HG03280 (cell line): ENCODE measurements at regions not wholly inside any gene's neighbourhood (a gene's known extent, or its start where the extent isn't known, plus 50 kb on each side); places are given as distances from the start of the nearest gene placed in this dataset.

ENCODE experiments used
- ATAC-seq: cut with Tn5 transposase; IDR thresholded peaks from one replicate; pipeline ENCODE4 v1.9.1; 2021; ENCODE audit warnings: mild to moderate bottlenecking, moderate library complexity; ENCODE audit not compliant: unreplicated experiment

DNA sequence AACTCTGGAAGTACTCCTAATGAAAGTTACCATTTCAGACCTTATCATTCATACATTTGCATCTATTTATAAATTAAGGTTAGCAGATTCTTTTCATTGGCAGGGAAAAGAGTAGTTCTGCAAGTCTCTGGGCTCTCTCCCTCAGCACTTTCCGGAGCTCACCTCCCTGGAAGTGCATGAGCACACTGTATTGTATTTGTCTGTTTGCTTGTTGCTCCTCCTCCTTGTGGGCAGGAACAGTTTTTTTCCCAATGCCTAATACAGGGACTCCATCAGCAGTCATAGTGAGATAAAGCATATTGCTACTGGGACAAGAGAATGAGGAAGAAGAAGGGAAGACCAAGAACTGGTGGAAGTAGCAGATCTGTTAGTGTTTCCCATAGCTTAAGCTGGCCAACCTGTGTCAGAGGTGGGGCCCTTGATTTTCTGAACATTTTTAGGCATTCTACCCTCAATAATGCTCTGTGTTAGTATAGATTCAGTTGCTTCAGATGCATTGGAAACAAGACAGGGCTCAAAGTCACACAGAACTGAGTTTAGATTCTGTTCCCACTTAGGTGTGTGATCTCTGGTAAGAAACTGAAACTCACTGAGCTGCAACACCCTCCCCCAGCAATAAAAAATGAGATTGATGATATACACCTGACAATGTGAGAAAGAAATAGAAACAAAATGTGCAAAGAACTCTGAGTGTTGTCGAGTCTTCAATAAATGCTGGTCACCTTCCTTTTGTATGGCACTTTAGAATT lies 407.8 kb downstream of the TUSC7 start:
- ATAC-seq, result no peak

DNA sequence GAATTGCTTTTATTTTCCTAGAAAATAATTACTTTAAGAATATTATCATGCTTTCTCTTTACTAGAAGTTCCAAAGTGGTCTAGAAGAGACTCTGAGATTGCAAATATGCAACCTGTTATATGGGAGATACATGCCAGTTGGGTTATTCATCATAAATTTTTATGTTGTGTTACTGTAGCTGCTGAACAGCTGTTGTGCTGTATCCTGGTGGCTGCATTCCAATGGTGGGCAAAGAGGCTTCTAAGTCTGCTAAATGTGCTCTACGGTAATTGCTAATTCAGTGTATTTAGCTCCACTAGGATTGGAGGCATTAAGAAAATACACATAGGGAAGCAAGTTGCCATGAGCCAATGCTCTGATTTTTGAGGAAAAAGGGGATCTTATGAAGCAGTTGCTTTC lies 409.0 kb downstream of the TUSC7 start:
- ATAC-seq, result no peak

DNA sequence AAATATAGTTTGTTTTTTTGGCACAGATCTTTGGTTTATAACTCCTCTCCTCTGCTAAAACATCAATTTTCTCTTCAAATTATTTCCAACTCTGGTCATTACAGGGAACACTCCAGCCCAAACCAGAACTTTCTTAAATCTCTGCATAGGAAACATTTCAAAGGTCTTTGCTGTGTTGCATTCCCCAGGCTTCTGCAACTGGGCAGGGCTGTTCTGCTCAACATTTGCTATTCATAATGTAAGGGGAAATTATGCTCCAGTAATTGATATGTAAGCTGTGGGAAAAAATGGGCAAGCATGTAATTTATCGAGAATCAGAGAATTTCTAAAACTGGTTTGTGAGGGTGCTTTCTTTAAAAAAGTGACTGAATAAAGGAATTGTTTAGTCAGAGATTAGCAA lies 410.4 kb downstream of the TUSC7 start:
- no peak for ATAC-seq

DNA sequence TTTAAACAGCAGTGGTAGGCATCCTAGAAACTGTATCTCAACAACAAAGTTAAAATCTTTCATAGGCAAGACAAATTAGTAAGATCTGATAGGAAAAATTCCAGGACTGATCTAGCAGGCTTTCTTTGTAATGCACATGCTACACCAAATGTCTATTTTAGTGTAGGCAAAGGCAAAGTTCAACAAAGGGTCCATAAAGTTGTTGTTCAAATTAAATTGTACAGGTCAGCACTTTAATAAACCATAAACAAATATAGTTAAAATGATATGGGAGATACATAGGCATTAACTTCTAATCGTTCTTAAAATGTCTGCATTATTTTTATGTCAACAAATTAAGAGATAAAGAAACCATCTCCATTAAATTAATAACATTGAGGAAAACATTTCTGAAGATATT lies 413.0 kb downstream of the TUSC7 start:
- ATAC-seq, result no peak

DNA sequence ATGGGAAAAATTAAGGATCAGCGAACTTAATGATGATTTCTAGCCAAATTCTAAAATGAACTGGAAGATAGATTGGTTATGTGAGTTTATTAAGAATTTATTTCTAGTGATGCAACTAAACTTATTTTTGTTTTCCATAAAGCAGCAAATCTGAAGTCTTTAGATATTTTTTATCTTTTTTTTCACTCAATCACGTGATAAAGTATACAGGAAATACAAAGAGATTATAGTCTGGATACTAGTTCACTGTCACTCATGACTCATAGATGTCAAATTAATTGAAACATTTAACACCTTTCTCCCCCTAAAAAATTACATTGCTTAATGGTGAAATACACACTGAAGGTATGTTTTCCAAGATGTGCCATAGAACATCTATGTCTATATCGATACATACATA lies 416.9 kb downstream of the TUSC7 start:
- ATAC-seq, result no peak

DNA sequence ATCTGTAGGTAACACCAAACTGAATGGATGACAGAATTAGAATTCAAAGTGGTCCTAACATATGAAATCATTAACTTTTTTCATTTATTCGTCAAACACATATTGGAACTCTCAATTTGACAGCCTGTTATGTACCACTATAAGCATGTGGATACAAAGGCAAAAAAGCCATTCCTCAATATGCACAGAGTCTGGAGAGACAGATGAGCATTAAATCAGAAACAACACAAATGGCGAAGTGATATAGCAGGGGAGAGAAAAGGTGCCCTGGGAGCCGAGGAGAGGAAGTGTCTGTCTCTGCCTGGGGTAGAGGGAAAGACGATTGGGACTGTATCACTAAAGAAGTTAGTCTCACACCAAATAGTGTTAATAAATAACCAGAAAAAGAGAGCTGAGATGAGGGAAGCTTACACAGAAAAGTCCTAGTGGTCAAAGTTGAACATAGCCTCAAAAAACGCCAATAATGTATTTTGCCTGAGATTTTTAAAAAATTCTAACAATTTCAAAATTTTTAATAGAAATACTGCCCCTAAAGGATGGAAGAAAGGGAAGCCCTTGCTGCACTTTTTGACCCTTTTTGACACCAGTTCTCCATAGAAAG lies 417.5 kb downstream of the TUSC7 start:
- no peak for ATAC-seq

DNA sequence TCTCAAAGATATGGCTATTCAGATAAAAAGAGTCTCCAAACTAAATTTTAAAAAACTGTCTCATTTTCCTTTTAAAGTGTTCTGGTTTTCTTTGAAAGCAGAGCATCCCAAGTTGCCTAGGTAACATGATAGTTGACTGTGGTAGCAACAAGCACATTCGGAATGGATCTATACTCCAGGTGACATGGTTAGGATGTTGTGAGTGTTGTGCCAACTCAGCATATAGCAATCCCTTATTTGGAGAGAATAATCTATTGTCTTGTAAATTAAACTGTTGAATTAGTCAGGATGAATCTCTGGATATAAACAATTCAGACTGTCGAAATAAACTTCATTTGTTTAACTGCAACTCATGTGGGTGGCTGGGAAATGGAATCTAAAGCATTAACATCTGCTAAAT lies 418.6 kb downstream of the TUSC7 start:
- ATAC-seq, result no peak

DNA sequence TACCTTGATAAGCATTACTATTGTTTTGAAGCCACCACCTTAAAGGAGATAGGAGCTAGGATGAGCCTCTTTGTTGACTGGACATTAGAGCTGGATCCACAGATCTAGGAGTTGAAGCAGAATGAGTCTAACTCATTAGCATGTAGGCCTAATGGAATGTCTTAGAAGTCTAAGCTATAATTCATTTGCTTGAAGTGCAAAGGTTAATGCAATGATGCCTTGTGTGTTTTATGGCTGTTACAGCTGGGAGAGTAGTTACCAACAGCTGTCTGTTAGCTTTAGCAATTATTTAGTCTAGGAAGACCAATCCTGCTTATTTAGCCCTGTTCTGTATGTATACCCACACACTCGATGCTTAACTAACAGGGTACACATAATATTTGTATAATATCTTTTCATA lies 419.3 kb downstream of the TUSC7 start:
- ATAC-seq, result no peak

DNA sequence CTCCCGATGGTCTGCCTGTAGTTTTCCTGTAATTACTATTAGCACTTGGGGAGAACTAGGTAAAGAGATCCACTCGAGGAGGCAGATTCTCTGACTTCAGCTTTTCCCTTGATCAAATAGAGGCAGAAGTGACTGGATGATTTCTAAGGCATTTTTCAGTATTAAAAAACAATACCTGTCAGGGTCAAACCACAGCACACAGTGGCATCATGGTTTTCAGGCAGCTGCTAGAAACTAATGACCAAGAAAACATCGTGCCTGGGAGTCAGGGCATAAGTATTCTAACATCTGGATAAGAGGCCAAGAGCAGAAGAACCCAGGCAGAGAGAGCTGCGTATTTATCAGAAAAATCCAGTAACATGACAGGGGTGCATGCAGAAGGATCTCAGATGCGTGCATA lies 419.9 kb downstream of the TUSC7 start:
- no peak for ATAC-seq

DNA sequence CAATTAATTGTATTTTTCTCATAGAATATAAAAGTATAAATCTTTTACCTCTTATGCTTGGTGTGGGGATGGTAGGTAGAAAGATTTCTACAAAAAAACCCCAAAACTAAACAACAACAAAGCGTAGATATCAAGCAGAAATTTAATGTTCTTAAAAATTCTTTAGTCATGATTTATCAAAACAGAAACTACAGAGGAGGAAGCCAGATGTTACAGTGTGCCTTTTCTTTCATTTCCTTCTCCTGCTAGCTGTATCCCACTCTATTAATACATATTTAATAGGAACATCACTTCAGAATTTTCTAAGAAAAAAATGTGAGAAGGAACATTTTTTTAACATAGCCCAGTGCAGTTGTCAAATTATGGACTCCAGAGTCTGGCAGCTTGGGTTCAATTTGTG lies 420.6 kb downstream of the TUSC7 start:
- no peak for ATAC-seq

DNA sequence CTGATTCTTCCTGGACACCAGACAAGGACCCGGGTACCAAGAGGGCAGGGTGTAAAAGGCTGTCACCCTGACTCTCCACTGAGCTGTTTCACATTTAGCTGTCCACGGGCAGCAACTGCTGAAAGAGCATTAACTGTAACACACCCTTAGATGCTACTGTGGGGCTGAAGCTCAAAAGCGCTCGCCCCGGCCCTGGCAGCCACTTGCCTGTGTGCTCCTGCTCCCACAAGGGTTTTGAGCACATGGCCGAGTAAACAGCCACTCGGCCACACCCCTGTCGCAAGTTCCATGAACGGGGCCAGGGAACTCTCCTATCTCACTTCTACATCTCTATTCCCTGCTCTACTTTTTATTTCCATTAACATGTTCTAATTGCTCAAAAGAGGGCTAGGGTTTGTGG lies 421.7 kb downstream of the TUSC7 start:
- no peak for ATAC-seq

DNA sequence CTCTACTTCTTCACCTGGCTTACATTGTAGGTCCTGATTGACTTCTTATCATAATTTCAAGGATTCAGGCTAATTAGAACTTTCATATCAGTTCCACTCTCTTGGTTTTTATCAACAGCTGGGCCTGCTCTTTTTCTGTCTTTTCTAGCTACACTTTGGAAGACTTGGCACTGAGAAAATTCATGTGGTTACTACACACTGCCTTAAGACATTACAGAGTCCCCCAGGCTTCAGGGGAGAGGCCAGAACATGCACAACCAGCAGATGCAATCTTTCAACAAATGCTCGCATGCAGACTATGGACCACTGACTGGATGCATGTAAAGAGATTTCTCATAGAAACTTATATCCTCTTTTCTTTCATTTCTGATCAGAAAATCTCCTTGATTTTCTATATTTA lies 423.5 kb downstream of the TUSC7 start:
- ATAC-seq, result no peak

DNA sequence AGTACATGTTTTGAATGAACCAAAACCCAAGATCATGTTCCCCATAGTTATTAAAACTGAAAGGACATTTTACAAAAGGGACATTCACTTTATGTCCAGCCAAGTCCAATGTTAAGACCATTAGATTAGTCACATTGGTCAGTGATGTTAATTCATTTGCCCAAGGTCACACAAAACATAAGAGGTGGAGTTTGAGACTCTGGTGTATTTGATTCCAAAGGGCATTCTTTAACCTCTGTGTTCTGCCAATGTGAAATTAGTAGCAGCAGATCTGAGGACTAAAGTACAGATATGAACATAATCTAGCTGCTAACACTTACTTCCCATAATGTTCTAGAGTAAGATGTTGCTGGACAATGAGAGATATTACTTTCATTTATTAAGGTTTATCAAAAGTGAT lies 425.6 kb downstream of the TUSC7 start:
- no peak for ATAC-seq

DNA sequence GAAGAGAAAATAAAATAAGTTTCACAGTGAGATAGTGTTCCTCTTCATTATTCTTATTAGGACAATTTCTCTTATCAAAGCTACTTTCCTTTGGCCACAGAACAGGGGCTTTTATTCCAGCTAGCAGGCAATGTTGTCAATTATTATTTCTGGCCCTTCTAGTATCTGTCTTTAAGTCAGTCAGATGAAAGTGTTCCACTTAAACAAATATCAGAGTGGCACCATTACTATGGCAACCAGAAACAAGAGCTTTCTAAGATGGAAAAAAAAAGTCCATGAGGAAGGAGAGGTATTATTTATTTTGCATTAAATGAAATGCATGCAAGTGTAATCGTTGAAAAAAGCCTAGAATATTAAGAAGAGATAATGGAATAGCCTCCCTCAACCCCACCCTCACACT lies 426.4 kb downstream of the TUSC7 start:
- ATAC-seq, result no peak

DNA sequence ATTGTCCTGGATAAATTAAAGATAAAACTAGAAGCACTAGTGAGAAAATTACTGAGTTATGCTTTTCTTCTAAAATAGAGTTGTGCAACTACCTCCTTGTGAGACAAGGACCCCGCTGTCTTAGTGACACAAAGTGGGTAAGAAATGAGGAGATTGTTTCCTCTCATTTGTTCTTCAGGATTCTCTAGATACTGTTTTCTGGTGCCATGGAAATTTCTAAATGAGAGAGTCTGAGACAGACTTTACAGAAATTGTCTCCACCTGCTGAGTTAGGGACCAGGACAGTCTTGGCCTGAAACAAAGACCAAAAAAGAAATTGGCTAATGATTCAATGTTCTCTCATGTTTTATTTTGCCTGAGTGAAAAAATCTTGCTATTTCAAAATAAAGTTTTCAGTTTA lies 427.5 kb downstream of the TUSC7 start:
- no peak for ATAC-seq

DNA sequence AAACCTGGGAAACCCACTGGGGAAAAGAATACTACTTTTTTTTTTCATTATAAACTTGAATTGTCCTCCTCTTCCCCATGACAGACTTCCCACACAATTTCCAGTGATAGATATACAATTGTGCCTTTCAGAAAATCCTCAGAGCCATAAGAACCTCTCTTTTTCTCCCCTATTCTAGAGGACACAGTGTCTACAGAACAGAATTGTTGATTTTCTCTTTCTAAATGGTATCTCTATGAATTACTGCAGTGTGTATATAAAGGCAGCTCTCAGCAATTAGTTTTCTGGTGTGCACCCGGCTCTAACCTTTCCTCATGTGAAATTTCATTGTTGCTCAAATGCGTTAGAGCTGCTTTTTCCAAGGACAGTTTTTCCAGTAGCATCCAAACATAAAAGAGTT lies 430.1 kb downstream of the TUSC7 start:
- no peak for ATAC-seq

DNA sequence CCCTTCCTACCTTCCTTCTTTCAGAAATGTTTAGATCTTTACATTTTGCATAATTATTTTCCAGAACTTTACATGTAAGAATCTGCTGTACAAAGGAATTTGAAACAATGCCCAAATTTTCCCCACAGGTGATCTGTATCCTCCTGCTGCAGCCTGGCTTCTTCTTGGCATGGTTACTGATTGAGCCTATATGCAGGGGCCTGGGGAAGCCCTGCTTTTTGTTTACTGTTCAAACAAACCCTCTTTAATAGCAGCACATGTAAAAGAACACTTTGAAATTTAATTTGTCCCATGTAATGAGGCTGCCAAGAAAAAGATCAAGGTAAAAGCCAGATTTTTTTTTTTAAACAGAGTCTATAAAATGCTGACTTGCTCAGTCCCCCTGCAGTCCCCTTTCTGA lies 432.2 kb downstream of the TUSC7 start:
- no peak for ATAC-seq

DNA sequence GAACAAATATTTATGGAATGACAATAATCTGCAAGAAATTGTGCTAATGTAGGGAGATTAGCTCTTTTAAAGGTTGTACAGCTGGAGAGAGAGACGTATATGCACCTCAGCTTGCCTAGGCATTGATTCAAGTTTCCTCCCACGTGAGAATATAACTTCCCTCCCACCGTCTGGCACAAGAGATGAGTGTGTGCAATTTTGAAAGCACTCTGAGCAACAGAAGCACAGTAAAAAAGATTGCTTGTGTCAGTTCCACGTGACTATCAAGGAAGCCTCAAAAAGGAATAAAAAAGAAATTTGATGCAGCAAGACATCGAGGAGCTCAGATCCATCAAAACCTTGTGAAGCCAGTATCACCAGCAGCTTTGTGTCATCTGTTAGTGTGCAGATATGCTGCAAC lies 435.3 kb downstream of the TUSC7 start:
- no peak for ATAC-seq

DNA sequence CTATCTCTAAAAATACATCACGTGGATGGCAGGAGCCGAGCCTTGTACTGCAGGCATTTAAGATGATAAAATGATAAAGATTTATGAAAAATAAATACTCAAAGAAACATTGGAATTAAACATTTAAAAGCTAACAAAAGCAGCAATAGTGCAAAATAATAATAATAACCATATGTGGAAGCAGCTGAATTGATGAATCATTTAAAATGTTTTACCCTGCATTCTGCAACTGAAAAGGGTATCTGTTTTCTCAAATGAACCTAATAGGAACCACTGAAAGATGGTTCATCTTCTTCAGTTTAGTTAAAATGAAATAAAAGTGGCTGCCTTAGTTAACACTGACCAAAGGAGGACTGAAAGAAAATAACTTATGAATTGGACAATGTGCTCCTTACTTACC lies 436.1 kb downstream of the TUSC7 start:
- no peak for ATAC-seq

DNA sequence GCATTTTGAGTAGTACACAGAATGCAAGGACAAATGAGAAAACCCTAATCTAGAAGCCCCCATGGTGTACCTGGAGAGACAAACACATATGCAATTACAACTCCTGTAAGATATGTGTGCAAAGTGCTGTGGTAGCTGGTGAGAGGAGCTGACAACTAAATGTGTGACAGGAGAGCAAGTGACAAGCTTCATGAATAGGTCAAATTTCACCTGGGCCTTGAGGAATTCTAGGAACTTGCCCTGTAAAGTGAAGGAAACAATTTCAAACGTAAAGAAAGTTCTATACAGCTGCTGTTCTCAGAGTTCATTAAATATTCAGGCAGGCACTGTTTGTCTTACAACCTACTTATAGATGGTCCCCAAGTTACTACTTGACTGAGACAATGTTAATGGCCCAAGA lies 437.0 kb downstream of the TUSC7 start:
- no peak for ATAC-seq

DNA sequence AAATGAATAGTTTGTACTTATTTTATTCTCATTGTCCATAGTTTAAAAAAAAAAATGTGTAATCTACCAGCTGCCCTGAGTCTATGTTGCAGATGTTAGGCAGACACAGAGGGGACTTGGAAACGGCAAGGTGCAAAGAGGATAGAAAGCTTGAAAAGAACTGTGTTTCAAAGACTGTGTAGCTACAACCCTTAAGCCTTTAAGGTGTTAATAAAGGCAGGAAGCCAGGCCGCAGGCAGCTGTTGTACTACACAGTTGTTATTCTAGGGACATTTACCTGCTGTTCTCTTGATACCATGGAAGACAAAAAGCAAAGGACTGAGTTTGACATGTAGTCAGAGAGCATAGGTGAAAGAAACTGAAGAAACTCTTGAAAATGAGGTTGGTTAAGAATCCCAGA lies 440.0 kb downstream of the TUSC7 start:
- no peak for ATAC-seq

DNA sequence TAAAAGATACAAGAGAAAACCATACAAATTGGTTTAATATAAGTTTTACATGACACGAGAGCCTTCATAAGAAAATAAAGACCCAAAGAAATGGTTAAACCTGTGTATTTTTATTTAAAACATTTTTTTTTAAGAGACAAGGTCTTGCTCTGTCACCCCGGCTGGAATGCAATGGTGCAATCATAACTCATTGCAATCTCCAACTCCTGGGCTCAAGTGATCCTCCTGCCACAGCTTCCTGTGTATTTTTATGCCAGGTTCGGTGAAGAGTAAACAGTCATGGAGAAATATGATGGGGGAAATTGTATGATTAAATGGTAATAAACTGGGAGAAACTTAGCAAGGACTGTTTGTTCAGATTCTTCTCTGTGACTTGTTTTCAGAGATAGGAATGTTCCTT lies 441.0 kb downstream of the TUSC7 start:
- ATAC-seq, result no peak

DNA sequence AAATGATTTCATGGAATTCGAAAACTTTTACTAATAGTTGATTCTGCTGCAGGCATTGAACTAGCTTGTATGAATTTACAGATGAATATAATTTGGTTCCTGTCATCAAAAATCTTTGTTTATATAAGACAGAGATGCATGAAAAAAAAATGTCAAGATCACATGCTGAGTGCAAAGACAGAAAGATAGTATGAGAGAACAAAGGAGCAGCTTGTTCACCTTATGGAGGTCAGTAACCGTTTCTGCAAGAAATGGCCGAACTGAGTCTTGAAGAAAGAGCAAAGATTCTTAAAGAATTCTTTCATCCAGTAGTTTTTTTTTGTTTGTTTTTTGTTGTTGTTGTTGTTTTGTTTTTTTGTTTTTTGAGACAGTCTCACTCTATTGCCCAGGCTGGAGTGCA lies 450.6 kb downstream of the TUSC7 start:
- no peak for ATAC-seq
